HG03565 (cell line): ENCODE measurements at regions not wholly inside any gene's neighbourhood (a gene's known extent, or its start where the extent isn't known, plus 50 kb on each side); places are given as distances from the start of the nearest gene placed in this dataset.

Experiments used
- ATAC-seq: cut with Tn5 transposase; IDR thresholded peaks from one replicate; pipeline ENCODE4 v1.9.1; 2021; ENCODE audit warnings: mild to moderate bottlenecking, moderate library complexity; ENCODE audit not compliant: unreplicated experiment

GRCh38 chr4:54933579-54933978, 191.8 kb downstream of the KDR start:
- ATAC-seq: no peak

- ATAC-seq: no peak
Measured at GRCh38 chr4:54930226-54930625, 195.2 kb downstream of the KDR start.

- ATAC-seq: no peak
Measured at GRCh38 chr4:54929459-54929858, 195.9 kb downstream of the KDR start.

GRCh38 chr4:54924891-54925290, 200.5 kb downstream of the KDR start:
- no peak for ATAC-seq

DNA sequence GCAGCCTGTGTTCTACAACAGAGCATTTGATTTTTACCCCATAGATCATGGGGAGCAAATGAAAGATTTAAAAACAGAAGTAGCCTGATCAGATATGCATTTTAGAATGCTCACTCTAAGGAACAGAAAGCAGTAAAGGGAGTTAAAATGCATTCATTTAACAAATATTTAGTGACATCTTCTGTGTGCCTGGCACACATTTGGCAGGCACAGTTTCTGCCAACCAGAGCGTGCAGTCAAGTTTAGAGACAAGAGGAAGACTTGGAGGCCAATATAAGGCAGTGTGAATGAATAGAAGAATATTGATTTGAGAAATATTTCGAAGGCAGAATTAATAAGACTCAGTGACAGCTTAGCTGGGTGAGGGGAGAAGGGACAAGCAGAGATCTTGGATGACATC, 210.1 kb downstream of the KDR start:
- ATAC-seq: no peak

- ATAC-seq: no peak
Measured at GRCh38 chr4:54914781-54915180, 210.6 kb downstream of the KDR start.

- no peak for ATAC-seq
Measured at GRCh38 chr4:54913751-54914526, 211.5 kb downstream of the KDR start.

- no peak for ATAC-seq
Measured at GRCh38 chr4:54912155-54912554, 213.2 kb downstream of the KDR start.

GRCh38 chr4:54909961-54910360, 215.4 kb downstream of the KDR start:
- ATAC-seq: peak; percentile 48

DNA sequence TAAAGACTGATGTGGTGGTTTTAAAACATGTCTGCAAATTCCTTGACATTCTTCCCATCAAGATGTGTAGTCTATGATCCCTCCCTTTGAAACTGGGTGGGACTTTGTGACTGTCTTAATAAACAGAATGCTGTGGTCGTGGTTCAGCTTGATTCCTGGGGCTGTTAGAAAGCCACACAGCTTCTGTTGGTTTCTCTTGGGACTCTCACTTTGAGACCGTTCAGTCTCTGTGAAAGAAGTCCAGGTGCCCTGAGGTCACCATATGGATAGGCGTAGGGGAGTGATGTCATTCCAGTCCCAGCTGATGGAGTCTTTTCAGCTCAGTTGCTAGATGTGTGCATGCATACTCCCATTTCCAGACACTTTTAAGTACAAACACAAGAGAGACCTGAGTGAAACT, 216.6 kb downstream of the KDR start:
- ATAC-seq: peak; percentile 43

GRCh38 chr4:54904953-54905352, 220.4 kb downstream of the KDR start:
- ATAC-seq: no peak

DNA sequence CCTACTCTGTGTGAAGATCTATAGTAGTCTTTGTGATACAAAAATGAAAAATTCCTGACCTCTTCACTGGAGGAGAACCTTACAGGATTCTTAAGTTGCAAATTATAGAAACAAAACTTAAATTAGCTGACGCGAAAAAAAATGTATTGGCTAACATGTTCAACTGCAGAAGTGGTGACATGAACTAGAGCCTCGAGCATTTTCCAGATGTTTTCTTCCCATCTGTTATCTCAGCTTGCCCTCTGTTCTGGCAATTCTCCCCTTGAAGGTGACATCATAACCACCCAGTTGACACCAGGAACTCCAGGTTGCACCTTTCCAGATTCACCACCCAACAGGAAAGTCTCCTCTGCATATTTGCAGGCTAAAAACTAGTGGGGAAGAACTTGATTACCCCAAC, 222.4 kb downstream of the KDR start:
- no peak for ATAC-seq

GRCh38 chr4:54902271-54902670, 223.1 kb downstream of the KDR start:
- ATAC-seq: no peak

DNA sequence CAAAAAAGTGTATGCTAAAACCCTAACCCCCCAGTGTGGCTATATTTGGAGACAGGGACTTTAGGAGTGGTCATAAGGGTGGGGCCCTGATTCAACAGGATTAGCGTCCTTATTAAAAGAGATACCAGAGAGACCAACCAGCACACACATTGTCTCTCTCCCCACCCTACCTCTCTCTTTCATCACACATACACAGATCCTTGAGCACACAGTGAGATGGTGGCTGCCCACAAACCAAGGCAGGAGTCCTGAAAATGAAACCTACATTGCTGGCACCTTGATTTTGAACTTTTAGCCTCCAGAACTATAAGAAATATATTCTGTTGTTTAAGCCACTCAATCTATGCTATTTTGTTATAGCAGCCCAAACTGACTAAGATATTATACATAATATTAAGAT, 224.2 kb downstream of the KDR start:
- ATAC-seq: no peak

- ATAC-seq: no peak
Measured at GRCh38 chr4:54898656-54899340, 226.6 kb downstream of the KDR start.

DNA sequence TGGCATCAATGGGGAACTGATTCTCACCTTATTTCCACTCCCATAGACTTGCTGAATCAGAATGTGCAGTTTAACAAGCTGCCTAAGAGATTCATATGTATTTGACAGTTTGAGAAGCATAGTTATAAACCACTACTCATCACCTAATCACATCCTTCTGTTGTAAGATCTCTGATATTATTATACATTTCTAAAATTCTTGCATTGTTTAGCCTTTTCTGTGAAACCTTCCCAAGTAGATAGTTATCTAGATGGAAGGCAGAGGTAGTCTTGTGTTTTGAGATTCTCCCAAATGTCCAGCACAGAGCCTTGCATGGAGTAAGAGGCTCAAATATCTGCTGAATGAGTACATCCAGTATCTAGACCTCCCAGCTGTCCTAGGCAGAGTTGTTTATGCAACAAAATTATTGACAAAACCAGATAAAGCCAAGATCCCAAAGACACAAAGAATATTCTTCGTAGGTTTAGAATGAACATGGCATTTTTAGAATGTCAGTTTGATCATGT, 227.3 kb downstream of the KDR start:
- no peak for ATAC-seq

GRCh38 chr4:54897590-54897989, 227.8 kb downstream of the KDR start:
- ATAC-seq: no peak

- ATAC-seq: no peak
Measured at GRCh38 chr4:54882616-54883015, 224.9 kb downstream of the KIT start.

GRCh38 chr4:54879576-54879975, 221.8 kb downstream of the KIT start:
- no peak for ATAC-seq

- no peak for ATAC-seq
Measured at GRCh38 chr4:54877006-54877405, 219.2 kb downstream of the KIT start.

DNA sequence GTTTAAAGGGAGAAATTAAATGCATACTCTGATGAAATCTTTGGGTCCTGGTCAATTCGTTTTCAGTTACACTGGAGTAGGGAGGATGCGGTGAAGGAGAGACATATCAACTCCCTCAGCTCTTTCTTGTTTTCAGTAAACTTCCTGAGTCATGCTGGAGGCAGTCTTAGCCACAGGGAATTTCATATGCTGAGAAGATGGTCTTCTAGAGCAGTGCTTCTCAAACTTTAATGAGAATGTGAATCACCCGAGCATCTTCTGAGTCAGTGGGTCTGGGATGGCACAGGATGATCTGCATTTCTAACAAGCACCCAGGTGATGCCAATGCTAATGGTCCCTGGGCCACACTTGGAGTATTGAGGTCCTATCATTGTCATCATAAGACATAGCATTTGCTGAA, 214.5 kb downstream of the KIT start:
- ATAC-seq: no peak

- no peak for ATAC-seq
Measured at GRCh38 chr4:54863571-54864255, 206.0 kb downstream of the KIT start.
